ENCODE measurements at regions not wholly inside any gene's neighbourhood (a gene's known extent, or its start where the extent isn't known, plus 50 kb on each side); places are given as distances from the start of the nearest gene placed in this dataset.

DNA sequence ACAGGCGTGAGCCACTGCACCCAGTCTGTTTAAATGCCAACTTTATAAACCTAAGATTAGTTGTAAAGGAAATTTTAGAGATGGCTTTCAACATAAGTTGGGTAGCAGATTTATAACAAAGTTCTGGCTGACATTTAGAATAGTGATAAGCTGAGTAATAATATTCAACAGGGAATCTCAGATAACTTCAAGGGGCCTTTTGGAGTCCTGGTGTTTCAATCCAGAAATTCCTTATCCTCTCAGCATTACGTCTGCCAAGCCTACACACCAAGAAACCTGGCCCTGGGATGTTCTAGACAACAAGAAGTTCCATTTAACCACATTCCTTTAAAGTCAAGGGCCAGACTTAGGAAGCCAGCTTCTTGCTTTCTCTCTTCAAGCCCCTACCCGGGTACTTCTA lies 59.5 kb upstream of the DYRK2 start:
- no peak for DNase-seq (ENCODE audit: low read depth, low spot score)
- in situ Hi-C loops (cut with HindIII; ENCODE audit: low pct_unique_long_range_greater_than_20kb, low sequenced_read_pairs) = no loop called here

DNA sequence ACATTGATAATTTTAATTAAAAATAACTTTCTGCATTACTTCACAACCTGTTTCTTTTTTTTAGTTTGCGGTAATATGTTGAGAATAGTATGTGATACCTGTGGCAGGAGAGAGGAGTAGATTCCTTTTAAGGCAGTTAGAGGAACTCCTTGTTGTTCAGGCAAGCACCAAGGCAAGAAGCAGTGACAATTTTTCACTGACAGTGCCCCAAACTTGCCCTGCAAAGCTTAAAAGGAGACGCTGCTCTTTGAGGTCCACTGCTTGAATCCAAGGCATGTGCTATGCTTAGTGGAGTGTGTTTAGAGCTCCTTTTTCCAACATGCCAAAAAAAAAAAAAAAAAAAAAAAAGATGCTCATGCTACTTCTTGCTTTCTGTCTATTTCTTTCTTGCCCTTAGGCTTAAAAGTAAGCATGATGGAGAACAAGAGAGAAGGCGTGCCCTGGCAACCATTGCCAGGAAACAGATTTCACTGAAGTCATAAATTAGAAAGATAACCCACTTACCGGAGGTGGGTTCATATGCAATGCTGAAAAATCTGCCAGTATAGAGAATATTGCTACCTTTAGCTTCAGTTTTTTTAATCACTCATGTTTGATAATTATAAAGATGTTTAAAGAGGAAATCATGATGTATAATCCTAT lies 58.3 kb upstream of the DYRK2 start:
- DNase-seq (ENCODE audit: low read depth, low spot score) = no peak
- in situ Hi-C loops (cut with HindIII; ENCODE audit: low pct_unique_long_range_greater_than_20kb, low sequenced_read_pairs) = no loop called here

DNA sequence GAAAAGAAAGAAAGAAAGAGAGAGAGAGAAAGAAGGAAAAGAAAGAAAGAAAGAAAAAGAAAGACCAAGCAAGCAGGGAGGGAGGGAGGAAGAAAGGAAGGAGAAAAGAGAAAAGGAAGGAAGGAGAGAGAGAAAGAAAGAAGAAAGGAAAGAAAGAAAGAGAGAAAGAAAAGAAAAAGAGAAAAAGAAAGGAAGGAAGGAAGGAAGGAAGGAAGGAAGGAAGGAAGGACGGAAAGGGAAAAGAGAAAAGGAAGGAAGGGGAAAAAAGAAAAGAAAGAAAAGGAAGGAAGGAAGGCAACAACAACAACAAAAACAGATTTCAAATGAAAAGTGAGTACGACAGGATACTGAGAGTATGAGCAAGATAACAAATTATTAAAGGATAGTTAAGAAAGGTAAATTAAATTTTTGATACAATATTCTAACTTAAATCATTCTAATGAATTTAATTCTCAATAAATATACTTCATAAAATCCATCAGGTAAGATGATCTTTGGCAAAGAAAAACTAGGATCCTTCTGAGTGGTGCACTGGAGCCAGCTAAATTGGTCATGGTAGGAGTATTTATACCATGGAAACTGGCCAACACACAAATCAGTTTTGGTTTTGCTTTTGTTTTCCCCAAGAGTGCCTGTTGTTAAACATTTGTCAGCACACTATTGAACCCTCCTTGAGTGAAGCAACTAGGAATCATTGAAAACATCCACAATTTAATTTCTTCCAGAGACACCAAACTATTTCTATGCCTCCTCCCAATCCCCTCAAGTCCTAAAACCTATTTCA lies 56.1 kb upstream of the DYRK2 start:
- peak; percentile 27 for DNase-seq (ENCODE audit: low read depth, low spot score)
- in situ Hi-C loops (cut with HindIII; ENCODE audit: low pct_unique_long_range_greater_than_20kb, low sequenced_read_pairs) = no loop called here

DNA sequence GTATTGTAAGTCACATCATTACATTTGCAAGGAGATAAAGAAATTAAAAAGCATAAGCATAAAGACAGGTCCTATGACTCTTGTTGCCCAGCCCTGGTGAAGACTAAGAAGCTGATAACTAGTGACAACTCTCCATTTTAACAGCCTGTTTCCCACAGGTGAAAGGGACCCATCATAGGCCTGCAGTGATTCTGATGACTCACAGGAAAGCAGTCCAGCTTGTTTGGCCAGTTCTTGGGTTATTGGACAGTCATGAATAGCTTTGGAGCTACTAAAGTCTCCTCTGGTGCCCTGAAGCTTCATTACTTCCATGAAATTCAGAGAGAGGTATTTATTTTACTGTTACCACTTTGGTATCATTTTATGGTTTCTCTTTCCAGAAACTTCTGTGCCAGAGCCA lies 55.5 kb upstream of the DYRK2 start:
- in situ Hi-C loops (cut with HindIII; ENCODE audit: low pct_unique_long_range_greater_than_20kb, low sequenced_read_pairs) = no loop called here
- no peak for DNase-seq (ENCODE audit: low read depth, low spot score)

DNA sequence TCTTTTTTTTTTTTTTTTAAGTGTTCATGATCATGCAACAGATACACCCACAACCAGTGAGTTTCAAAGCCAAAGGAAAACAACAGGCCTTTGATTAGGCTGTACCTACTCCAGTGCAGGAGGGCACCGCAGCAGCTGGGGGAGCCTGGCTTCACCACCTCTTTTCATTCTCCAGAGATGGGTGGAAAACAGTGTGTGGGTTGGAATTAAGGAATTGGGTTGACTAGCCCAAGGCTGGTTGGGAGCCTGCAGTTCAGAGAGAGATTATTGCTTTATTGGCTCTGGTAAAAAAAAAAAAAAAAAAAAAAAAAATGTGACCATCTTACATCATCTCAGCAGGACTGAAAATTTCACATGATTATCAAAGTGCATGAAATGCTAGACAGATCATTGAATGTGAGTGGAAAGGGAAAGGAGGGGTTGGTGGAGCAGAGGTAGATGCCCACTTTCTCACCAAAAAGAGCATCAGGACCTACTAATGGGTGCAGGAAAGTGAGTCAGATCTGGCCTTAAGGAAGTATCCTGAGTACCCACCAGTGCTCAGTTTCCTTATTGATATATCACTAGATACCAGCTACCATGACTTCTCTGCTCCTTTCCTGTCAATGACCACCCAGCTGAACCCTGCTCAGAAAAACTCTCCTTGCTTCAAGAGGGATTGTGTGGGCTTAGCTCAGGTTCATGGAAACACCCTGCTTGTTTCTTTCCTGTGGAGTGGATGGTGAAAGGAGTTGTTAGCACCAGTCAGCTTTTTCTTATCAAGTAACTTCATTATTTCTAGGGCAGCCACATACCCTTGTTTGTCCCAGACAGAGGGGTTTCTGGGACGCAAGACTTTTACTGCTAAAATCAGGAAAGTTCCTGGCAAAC lies 54.8 kb upstream of the DYRK2 start:
- in situ Hi-C loops (cut with HindIII; ENCODE audit: low pct_unique_long_range_greater_than_20kb, low sequenced_read_pairs) = no loop called here
- peak; percentile 38 for DNase-seq (ENCODE audit: low read depth, low spot score)

DNA sequence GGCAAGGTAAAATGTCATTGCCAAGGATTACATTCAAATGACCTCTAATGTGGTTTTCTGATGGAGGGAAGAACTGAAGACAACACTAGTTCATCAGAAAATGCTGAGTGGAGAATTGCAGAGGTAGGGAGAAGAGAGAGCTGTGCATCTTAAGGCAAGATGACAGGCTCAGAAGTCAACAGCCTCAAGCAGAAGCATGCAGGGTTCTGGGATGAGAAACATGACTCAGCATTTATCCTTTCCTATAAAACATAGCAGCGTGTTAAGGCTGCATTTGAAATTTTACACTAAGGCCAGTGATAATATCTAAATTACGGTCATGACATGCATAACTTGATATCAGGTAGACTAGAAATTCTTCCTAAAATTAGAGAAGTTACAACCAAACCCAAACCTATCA lies 53.7 kb upstream of the DYRK2 start:
- DNase-seq (ENCODE audit: low read depth, low spot score) = no peak
- in situ Hi-C loops (cut with HindIII; ENCODE audit: low pct_unique_long_range_greater_than_20kb, low sequenced_read_pairs) = no loop called here

DNA sequence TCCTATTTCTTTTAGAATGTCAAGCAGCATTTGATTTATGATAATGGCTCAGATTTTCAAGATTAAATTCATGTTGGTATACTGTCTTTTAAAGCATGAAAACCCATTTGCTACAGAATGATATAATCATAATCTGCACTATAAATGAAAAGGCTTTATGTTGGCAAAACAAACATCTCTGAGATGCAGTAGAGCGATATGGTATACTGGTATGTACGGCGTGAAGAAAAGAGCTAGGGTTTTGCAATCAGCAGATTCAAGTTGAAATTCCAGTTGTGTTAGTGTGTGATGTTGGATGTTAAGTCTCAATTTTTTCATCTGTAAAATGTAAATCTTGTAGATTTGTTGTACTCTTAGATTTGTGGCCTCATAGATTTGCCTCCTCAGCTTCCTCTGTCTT lies 53.2 kb upstream of the DYRK2 start:
- DNase-seq (ENCODE audit: low read depth, low spot score) = no peak
- in situ Hi-C loops (cut with HindIII; ENCODE audit: low pct_unique_long_range_greater_than_20kb, low sequenced_read_pairs) = no loop called here

DNA sequence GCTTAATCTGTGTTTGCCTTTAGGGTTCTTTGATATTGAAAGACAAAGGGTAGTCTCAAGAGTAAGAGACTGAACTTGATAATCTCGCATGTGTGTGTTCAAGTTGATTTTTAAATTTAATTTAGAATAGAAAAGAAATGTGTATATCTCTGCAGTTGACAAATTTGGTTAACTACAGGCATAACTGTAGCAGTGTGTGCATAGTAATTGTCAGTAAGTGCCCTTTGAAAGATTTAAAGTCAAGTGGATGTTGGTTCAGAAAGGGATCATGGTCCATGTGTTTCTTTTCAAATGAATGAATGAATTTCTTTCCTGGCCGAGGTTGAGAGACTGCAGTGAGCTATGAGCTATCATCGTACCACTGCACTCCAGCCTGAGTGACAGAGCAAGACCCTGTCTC lies 49.9 kb upstream of the DYRK2 start:
- in situ Hi-C loops (cut with HindIII; ENCODE audit: low pct_unique_long_range_greater_than_20kb, low sequenced_read_pairs) = no loop called here
- DNase-seq (ENCODE audit: low read depth, low spot score) = no peak

All from SK-MEL-5 (cell line).